ENCODE measurements at regions not wholly inside any gene's neighbourhood (a gene's known extent, or its start where the extent isn't known, plus 50 kb on each side); places are given as distances from the start of the nearest gene placed in this dataset.

- DNase-seq, result no peak
Observed at GRCh38 chr12:66043035-66043434, 87.5 kb downstream of the LLPH start.

- DNase-seq, result no peak
Observed at GRCh38 chr12:66041651-66042363, 88.7 kb downstream of the LLPH start.

- DNase-seq, result no peak
Observed at GRCh38 chr12:66036317-66036716, 94.2 kb downstream of the LLPH start.

- DNase-seq, result no peak
Observed at GRCh38 chr12:66035288-66035966, 95.1 kb downstream of the LLPH start.

- DNase-seq, result no peak
Observed at GRCh38 chr12:66033151-66033550, 97.4 kb downstream of the LLPH start.

- no peak for DNase-seq
Observed at GRCh38 chr12:66032739-66033138, 97.8 kb downstream of the LLPH start.

- no peak for DNase-seq
Observed at GRCh38 chr12:66030217-66030781, 100.3 kb downstream of the LLPH start.

- DNase-seq, result no peak
Observed at GRCh38 chr12:66028390-66028789, 102.2 kb downstream of the LLPH start.

GRCh38 chr12:66025477-66025876 is 105.1 kb downstream of the LLPH start:
- no peak for DNase-seq

GRCh38 chr12:66024949-66025348 is 105.6 kb downstream of the LLPH start:
- no peak for DNase-seq

GRCh38 chr12:66020481-66020880 is 110.1 kb downstream of the LLPH start:
- DNase-seq, result no peak

- no peak for DNase-seq
Observed at GRCh38 chr12:66017736-66018135, 112.8 kb downstream of the LLPH start.
